KMS-11 (cell line): ENCODE measurements at regions not wholly inside any gene's neighbourhood (a gene's known extent, or its start where the extent isn't known, plus 50 kb on each side); places are given as distances from the start of the nearest gene placed in this dataset.

Source experiments
- H2AFZ ChIP-seq: fragments of 200-600 bp; sonication (generic); 2 replicates; pipeline ENCODE4 v1.6.1; 2016; ENCODE audit warnings: antibody characterized with exemption, mixed run types, low read depth
- H3K27ac ChIP-seq: fragments of 200-600 bp; sonication (generic); 2 replicates; pipeline ENCODE4 v1.6.1; 2016; ENCODE audit warnings: mild to moderate bottlenecking, mixed run types
- H3K27me3 ChIP-seq: fragments of 200-600 bp; sonication (generic); 2 replicates; pipeline ENCODE4 v1.6.1; 2017; ENCODE audit warnings: mild to moderate bottlenecking, low read depth, mixed run types, moderate library complexity; ENCODE audit not compliant: insufficient read depth
- H3K36me3 ChIP-seq: fragments of 200-600 bp; sonication (generic); 2 replicates; pipeline ENCODE4 v1.6.1; 2017; ENCODE audit warnings: mild to moderate bottlenecking, mixed run types; ENCODE audit not compliant: insufficient read depth
- H3K4me1 ChIP-seq: fragments of 200-600 bp; sonication (generic); 2 replicates; pipeline ENCODE4 v1.6.1; 2016; ENCODE audit warnings: mild to moderate bottlenecking, low read depth, mixed run types; ENCODE audit not compliant: poor library complexity, severe bottlenecking
- H3K4me2 ChIP-seq: fragments of 200-600 bp; sonication (generic); 2 replicates; pipeline ENCODE4 v1.7.0; 2016; ENCODE audit warnings: mild to moderate bottlenecking, mixed run types
- H3K4me3 ChIP-seq: fragments of 200-600 bp; sonication (generic); IDR thresholded peaks from 2 replicates; pipeline ENCODE4 v1.6.1; 2017; ENCODE audit warnings: low read depth, low read length, mixed read lengths; ENCODE audit not compliant: insufficient read depth
- H3K79me2 ChIP-seq: fragments of 200-600 bp; sonication (generic); 2 replicates; pipeline ENCODE4 v1.6.1; 2016; ENCODE audit warnings: low read depth, mixed run types; ENCODE audit not compliant: insufficient read depth
- H3K9ac ChIP-seq: fragments of 200-600 bp; sonication (generic); 2 replicates; pipeline ENCODE4 v1.6.1; 2016; ENCODE audit warnings: mild to moderate bottlenecking, mixed run types
- H4K20me1 ChIP-seq: fragments of 200-600 bp; sonication (generic); 2 replicates; pipeline ENCODE4 v1.6.1; 2016; ENCODE audit warnings: mild to moderate bottlenecking, mixed run types; ENCODE audit not compliant: insufficient read depth
- CTCF ChIP-seq: fragments of 200-600 bp; sonication (generic); conservative IDR thresholded peaks from 2 replicates; pipeline ENCODE4 v1.6.1; 2017; ENCODE audit warnings: low read depth, mild to moderate bottlenecking, antibody characterized with exemption, low read length, moderate library complexity, mixed read lengths

GRCh38 chr5:85663708-85664031 lies 954.1 kb upstream of the COX7C start:
- H3K4me2 ChIP-seq = no peak overlapping the region
- no peaks in the 10 kb centered on the region for H3K27me3 ChIP-seq
- H3K9ac ChIP-seq = no peak overlapping the region
- no peaks in the 10 kb centered on the region for H3K4me1 ChIP-seq
- H3K27ac ChIP-seq = no peak overlapping the region
- H4K20me1 ChIP-seq = no peaks in the 10 kb centered on the region
- no peak overlapping the region for H3K4me3 ChIP-seq
- no peaks in the 10 kb centered on the region for H3K36me3 ChIP-seq
- TF ChIP-seq CTCF = no peak
- no peaks in the 10 kb centered on the region for H3K79me2 ChIP-seq
- no peak overlapping the region for H2AFZ ChIP-seq

- Histone ChIP-seq H3K4me2 (no peak overlapping the region), H3K27me3 (no peaks in the 10 kb centered on the region), H2AFZ (no peak overlapping the region), H3K9ac (no peak overlapping the region), H3K79me2 (no peaks in the 10 kb centered on the region), H3K4me3 (no peak overlapping the region), H3K27ac (no peak overlapping the region), H3K4me1 (no peaks in the 10 kb centered on the region), H3K36me3 (no peaks in the 10 kb centered on the region), H4K20me1 (no peaks in the 10 kb centered on the region)
- no peak for TF ChIP-seq CTCF
These were observed 947.3 kb upstream of the COX7C start for GRCh38 chr5:85670417-85670816.

- TF ChIP-seq CTCF = no peak
- Histone ChIP-seq H3K36me3 (no peaks in the 10 kb centered on the region), H3K79me2 (no peaks in the 10 kb centered on the region)
These were observed 946.3 kb upstream of the COX7C start for GRCh38 chr5:85671223-85671970.

GRCh38 chr5:85681871-85682270 lies 935.9 kb upstream of the COX7C start:
- Histone ChIP-seq H3K4me2 (no peak overlapping the region), H3K79me2 (no peaks in the 10 kb centered on the region), H4K20me1 (no peaks in the 10 kb centered on the region), H3K36me3 (no peaks in the 10 kb centered on the region), H3K4me3 (no peak overlapping the region), H3K27ac (no peak overlapping the region), H3K9ac (no peak overlapping the region), H2AFZ (no peak overlapping the region), H3K4me1 (no peaks in the 10 kb centered on the region), H3K27me3 (no peaks in the 10 kb centered on the region)
- TF ChIP-seq CTCF = no peak

More at GRCh38 chr5:85671223-85671970, 946.3 kb upstream of the COX7C start:
- no peak overlapping the region for H3K27ac ChIP-seq
- H3K27me3 ChIP-seq = no peaks in the 10 kb centered on the region
- H3K4me3 ChIP-seq = no peak overlapping the region
- H2AFZ ChIP-seq = no peak overlapping the region
- H3K9ac ChIP-seq = no peak overlapping the region
- no peak overlapping the region for H3K4me2 ChIP-seq
- H3K4me1 ChIP-seq = no peaks in the 10 kb centered on the region
- H4K20me1 ChIP-seq = no peaks in the 10 kb centered on the region
